Liver (tissue), 8 donors: ENCODE measurements at regions not wholly inside any gene's neighbourhood (a gene's known extent, or its start where the extent isn't known, plus 50 kb on each side); places are given as distances from the start of the nearest gene placed in this dataset.

Experiments
- DNase-seq: peaks from one replicate; pipeline ENCODE4 v3.0.0-alpha.2; 2017; ENCODE audit warnings: low spot score
- H3K27ac ChIP-seq, 2 donors: one replicate each; pipeline ENCODE4 v1.7.0; 2013; ENCODE audit warnings: inconsistent platforms in 2 of 2, low read length in 2 of 2, control low read depth in 1 of 2, low read depth in 1 of 2, mild to moderate bottlenecking in 1 of 2
- H3K27me3 ChIP-seq, 4 donors: one replicate each; pipeline versions ENCODE4 v1.6.1 to v1.7.0; 2013; ENCODE audit warnings: low read length in 3 of 4, inconsistent platforms in 1 of 4, mild to moderate bottlenecking in 1 of 4, moderate library complexity in 1 of 4; ENCODE audit not compliant: control insufficient read depth in 4 of 4, insufficient read depth in 4 of 4
- H3K36me3 ChIP-seq, 4 donors: one replicate each; pipeline versions ENCODE4 v1.6.1 to v1.7.0; 2013; ENCODE audit warnings: low read length in 3 of 4, mild to moderate bottlenecking in 3 of 4, low read depth in 1 of 4, moderate library complexity in 1 of 4; ENCODE audit not compliant: control insufficient read depth in 4 of 4, insufficient read depth in 3 of 4
- H3K4me1 ChIP-seq, 4 donors: one replicate each; pipeline versions ENCODE4 v1.6.1 to v1.7.0; 2013; ENCODE audit warnings: low read length in 3 of 4, mild to moderate bottlenecking in 3 of 4, moderate library complexity in 1 of 4; ENCODE audit not compliant: control insufficient read depth in 4 of 4, insufficient read depth in 4 of 4
- H3K4me3 ChIP-seq, 3 donors: one replicate each; pipeline versions ENCODE4 v1.6.1 to v1.7.0; 2013; ENCODE audit warnings: low read length in 3 of 3, control low read depth in 1 of 3, low read depth in 1 of 3, mild to moderate bottlenecking in 1 of 3
- H3K9ac ChIP-seq, 2 donors: one replicate each; pipeline ENCODE4 v1.7.0; 2013; ENCODE audit warnings: low read length in 2 of 2, mild to moderate bottlenecking in 2 of 2, moderate library complexity in 2 of 2, control low read depth in 1 of 2, low read depth in 1 of 2
- H3K9me3 ChIP-seq, 4 donors: one replicate each; pipeline versions ENCODE4 v1.6.1 to v1.7.0; 2013; ENCODE audit warnings: low read length in 3 of 4; ENCODE audit not compliant: control insufficient read depth in 4 of 4
- FOXA1 ChIP-seq: IDR thresholded peaks from 2 replicates; pipeline ENCODE4 v1.6.1; 2016; ENCODE audit warnings: antibody characterized with exemption
- FOXA2 ChIP-seq: IDR thresholded peaks from 2 replicates; pipeline ENCODE4 v1.6.1; 2016; ENCODE audit warnings: antibody characterized with exemption
- GABPA ChIP-seq, 2 donors: IDR thresholded peaks in 1 of 2; conservative IDR thresholded peaks in 1 of 2; 2 replicates each; pipeline ENCODE4 v1.6.1; 2016; ENCODE audit warnings: antibody characterized with exemption in 2 of 2, mild to moderate bottlenecking in 1 of 2, moderate library complexity in 1 of 2
- HNF4A ChIP-seq, 2 donors: conservative IDR thresholded peaks; 2 replicates each; pipeline ENCODE4 v1.6.1; 2016; ENCODE audit warnings: antibody characterized with exemption in 2 of 2, mild to moderate bottlenecking in 2 of 2
- HNF4G ChIP-seq: IDR thresholded peaks from 2 replicates; pipeline ENCODE4 v1.6.1; 2016; ENCODE audit warnings: antibody characterized with exemption
- JUND ChIP-seq, 2 donors: IDR thresholded peaks; 2 replicates each; pipeline ENCODE4 v1.6.1; 2016; ENCODE audit warnings: antibody characterized with exemption in 2 of 2
- NR2F2 ChIP-seq: IDR thresholded peaks from 2 replicates; pipeline ENCODE4 v1.6.1; 2016; ENCODE audit warnings: antibody characterized with exemption
- RAD21 ChIP-seq, 2 donors: IDR thresholded peaks; 2 replicates each; pipeline ENCODE4 v1.6.1; 2016; ENCODE audit warnings: antibody characterized with exemption in 2 of 2, mild to moderate bottlenecking in 2 of 2
- RXRA ChIP-seq, 2 donors: IDR thresholded peaks; 2 replicates each; pipeline ENCODE4 v1.6.1; 2017 to 2018; ENCODE audit warnings: antibody characterized with exemption in 2 of 2, mild to moderate bottlenecking in 1 of 2
- SP1 ChIP-seq: IDR thresholded peaks from 2 replicates; pipeline ENCODE4 v1.6.1; 2018; ENCODE audit warnings: antibody characterized with exemption, mild to moderate bottlenecking
- YY1 ChIP-seq: IDR thresholded peaks from 2 replicates; pipeline ENCODE4 v1.6.1; 2016; ENCODE audit warnings: antibody characterized with exemption, mild to moderate bottlenecking
- WGBS: extraction: QIAGEN DNeasy Blood & Tissue Kit; methylation state at CpG from one replicate; pipeline ENCODE4 v1.1.7; 2013; 5-methylcytosine and 5-hydroxymethylcytosine counted together
- TF ChIP-seq, protein P1 (sequence below): fragments of 150-350 bp; IDR thresholded peaks from 2 replicates; pipeline ENCODE4 v1.5.1; 2017; ENCODE audit warnings: improper control_type of control experiment, low read depth, low read length; ENCODE audit not compliant: missing input control
- TF ChIP-seq, protein P2 (sequence below): IDR thresholded peaks from 2 replicates; pipeline ENCODE4 v1.6.1; 2016; ENCODE audit warnings: antibody characterized with exemption
- TF ChIP-seq, protein P3 (sequence below): IDR thresholded peaks from 2 replicates; pipeline ENCODE4 v1.6.1; 2016; ENCODE audit warnings: antibody characterized with exemption
- donor health status: healthy.
- donor health status: healthy.
- donor health status: healthy.
- donor health status: healthy.
- donor health status: healthy.

DNA sequence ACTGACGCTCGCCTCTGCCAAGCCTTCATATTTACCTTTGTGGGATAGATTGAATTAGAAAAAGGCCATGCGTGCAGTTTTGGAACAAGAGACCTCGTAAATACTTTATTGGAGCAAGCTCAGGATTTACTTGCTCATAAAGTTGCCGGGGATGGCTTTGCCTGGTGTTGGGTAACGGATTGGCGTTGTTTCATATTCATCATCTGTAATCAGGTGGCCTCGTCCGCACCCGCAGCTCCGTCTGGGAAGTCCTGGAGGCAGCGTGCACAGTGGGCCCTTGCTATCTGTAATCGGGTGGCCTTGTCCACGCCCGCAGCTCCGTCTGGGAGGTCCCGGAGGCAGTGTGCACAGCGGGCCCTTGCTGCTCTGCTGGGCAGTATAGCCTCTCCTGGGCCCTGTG lies 1209.3 kb downstream of the BRD1 start:
- no peak for DNase-seq
- Histone ChIP-seq H3K9ac (no peak overlapping the region), H3K4me1 (no peaks in the 10 kb centered on the region), H3K27ac (no peak overlapping the region), H3K27me3 (no peaks in the 10 kb centered on the region), H3K4me3 (no peak overlapping the region), H3K9me3 (no peaks in the 10 kb centered on the region), H3K36me3 (no peaks in the 10 kb centered on the region)
- TF ChIP-seq FOXA2 (no peak), HNF4A (conservative IDR thresholded peaks at IDR 0.05) (no peak)
- 84% methylated on average over 18 of the region's 18 CpGs for WGBS

DNA sequence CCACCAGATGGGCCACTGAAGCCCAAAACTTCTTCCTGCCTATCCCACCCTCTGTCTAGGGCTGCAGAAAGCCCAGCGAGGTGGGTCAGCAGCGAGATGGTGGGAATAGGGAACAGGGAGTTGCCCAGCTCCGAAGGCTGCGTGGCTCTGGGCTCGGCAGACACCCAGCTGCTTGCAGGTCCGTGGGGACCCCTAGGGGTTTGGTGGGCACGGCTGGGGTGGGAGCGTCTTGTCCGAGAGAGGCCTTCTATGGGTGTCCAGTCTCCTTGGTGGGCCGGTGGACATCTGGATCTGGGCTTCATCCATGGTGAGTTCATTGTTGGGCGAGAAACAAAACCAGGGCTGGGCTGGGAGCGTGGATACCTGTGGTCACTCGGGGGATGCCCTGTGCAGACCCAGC lies 1211.0 kb downstream of the BRD1 start:
- Histone ChIP-seq H3K4me1 (no peaks in the 10 kb centered on the region), H3K27me3 (no peaks in the 10 kb centered on the region), H3K9ac (no peak overlapping the region), H3K4me3 (no peak overlapping the region), H3K27ac (no peak overlapping the region), H3K36me3 (no peaks in the 10 kb centered on the region), H3K9me3 (no peaks in the 10 kb centered on the region)
- no peak for DNase-seq
- WGBS, result 89% methylated on average over 13 of the region's 13 CpGs
- TF ChIP-seq, protein P1, sequence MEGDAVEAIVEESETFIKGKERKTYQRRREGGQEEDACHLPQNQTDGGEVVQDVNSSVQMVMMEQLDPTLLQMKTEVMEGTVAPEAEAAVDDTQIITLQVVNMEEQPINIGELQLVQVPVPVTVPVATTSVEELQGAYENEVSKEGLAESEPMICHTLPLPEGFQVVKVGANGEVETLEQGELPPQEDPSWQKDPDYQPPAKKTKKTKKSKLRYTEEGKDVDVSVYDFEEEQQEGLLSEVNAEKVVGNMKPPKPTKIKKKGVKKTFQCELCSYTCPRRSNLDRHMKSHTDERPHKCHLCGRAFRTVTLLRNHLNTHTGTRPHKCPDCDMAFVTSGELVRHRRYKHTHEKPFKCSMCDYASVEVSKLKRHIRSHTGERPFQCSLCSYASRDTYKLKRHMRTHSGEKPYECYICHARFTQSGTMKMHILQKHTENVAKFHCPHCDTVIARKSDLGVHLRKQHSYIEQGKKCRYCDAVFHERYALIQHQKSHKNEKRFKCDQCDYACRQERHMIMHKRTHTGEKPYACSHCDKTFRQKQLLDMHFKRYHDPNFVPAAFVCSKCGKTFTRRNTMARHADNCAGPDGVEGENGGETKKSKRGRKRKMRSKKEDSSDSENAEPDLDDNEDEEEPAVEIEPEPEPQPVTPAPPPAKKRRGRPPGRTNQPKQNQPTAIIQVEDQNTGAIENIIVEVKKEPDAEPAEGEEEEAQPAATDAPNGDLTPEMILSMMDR, result no peak
- TF ChIP-seq HNF4G (no peak), YY1 (no peak), NR2F2 (no peak), RAD21 (IDR thresholded peaks at IDR 0.05) (no peak), SP1 (no peak), FOXA1 (no peak), RXRA (IDR thresholded peaks at IDR 0.05) (no peak)

DNA sequence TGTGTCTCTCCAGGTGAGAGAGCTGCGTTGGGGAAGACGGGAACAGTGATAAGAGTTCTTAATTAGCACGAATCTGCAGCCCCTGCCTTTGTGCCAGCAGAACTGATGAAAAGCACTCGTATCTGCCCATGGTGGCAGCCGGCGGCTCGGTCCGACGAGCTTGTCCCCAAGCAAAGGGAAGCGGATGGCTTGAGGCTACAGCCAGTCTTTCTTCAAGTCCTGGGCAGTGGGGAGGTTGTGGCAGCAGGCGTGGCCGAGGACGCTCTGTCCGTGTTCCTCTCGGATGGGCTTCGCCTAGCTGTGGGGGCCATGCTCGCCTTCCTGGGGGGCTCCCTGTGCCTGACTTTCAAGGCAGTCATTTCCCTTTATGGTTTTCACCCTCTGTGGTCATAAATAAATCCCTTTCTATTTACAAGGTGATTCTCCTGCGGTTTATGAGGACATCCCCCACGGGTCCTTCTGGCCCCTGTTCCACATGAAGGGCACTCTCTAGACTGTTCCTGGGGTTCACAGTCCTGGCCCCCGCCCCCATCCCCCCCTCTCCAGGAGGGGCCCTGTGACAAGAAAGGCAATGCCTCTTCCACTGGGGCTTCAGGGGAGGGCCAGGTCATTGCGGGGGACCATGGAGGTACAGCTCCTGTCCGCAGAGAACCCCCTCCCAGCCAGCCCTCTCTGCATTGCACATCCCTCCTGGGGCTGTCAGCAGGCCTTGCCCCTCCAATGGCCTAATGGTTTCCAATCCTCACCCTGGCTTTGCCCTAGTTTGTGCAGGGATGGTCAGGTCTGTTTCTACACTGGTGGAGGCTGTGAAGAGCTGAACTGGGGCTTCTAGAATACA lies 1212.3 kb downstream of the BRD1 start:
- 81% methylated on average over 22 of the region's 22 CpGs for WGBS
- Histone ChIP-seq H3K4me3 (no peak overlapping the region), H3K27ac (no peak overlapping the region), H3K9me3 (no peaks in the 10 kb centered on the region), H3K27me3 (no peaks in the 10 kb centered on the region), H3K36me3 (no peaks in the 10 kb centered on the region), H3K4me1 (no peaks in the 10 kb centered on the region), H3K9ac (no peak overlapping the region)
- no peak for DNase-seq
- TF ChIP-seq JUND (IDR thresholded peaks at IDR 0.05) (no peak), NR2F2 (no peak), GABPA (IDR thresholded peaks at IDR 0.05 in 1 of 2, conservative IDR thresholded peaks at IDR 0.05 in 1 of 2) (no peak), YY1 (no peak)
- TF ChIP-seq, protein P2, sequence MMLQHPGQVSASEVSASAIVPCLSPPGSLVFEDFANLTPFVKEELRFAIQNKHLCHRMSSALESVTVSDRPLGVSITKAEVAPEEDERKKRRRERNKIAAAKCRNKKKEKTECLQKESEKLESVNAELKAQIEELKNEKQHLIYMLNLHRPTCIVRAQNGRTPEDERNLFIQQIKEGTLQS, result no peak
- TF ChIP-seq, protein P3, sequence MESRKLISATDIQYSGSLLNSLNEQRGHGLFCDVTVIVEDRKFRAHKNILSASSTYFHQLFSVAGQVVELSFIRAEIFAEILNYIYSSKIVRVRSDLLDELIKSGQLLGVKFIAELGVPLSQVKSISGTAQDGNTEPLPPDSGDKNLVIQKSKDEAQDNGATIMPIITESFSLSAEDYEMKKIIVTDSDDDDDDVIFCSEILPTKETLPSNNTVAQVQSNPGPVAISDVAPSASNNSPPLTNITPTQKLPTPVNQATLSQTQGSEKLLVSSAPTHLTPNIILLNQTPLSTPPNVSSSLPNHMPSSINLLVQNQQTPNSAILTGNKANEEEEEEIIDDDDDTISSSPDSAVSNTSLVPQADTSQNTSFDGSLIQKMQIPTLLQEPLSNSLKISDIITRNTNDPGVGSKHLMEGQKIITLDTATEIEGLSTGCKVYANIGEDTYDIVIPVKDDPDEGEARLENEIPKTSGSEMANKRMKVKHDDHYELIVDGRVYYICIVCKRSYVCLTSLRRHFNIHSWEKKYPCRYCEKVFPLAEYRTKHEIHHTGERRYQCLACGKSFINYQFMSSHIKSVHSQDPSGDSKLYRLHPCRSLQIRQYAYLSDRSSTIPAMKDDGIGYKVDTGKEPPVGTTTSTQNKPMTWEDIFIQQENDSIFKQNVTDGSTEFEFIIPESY, result no peak
